GM23248 (cell line): ENCODE measurements at regions not wholly inside any gene's neighbourhood (a gene's known extent, or its start where the extent isn't known, plus 50 kb on each side); places are given as distances from the start of the nearest gene placed in this dataset.

Source experiments
- EZH2 ChIP-seq: fragments of 200-600 bp; sonication (generic); IDR thresholded peaks from 2 replicates; pipeline ENCODE4 v1.6.1; 2018; ENCODE audit warnings: antibody characterized with exemption, mild to moderate bottlenecking; ENCODE audit not compliant: insufficient read depth, poor library complexity, severe bottlenecking
- EZH2phosphoT487 ChIP-seq: fragments of 200-600 bp; sonication (generic); IDR thresholded peaks from 2 replicates; pipeline ENCODE4 v1.6.1; 2018; ENCODE audit warnings: antibody characterized with exemption, moderate library complexity, mild to moderate bottlenecking, low read depth; ENCODE audit not compliant: insufficient read depth

DNA sequence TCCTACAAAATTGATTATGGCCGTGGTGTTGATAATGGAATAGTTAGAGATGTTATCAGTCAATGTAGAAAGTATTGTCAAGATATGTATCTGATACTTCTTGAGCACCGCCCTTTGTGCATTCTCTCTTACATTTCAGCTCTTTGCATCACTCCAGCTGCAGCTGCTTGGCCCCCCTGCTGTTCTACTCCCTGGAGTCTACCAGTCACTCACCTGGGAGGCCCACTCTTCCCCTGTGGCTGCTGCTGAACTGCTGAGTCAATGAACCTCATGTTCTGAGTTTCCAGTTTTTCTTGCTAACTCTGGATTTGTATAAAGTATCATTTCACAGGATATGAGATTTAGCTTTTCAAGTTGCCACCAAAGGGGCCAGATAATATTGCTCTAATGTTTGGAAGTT, 312.8 kb upstream of the SLC16A7 start:
- TF ChIP-seq EZH2 (no peak), EZH2phosphoT487 (no peak)
